ENCODE measurements at regions not wholly inside any gene's neighbourhood (a gene's known extent, or its start where the extent isn't known, plus 50 kb on each side); places are given as distances from the start of the nearest gene placed in this dataset.
"Not testable (repeated sequence)": the region's sequence is repeated elsewhere in the genome, so short reads cannot be mapped to it uniquely, and the experiment has no call there.

GRCh38 chr3:191884132-191884531, 423.2 kb downstream of the PYDC2 start:
- DNase-seq = no peak

- no peak for DNase-seq
Measured at GRCh38 chr3:191889106-191889505, 428.1 kb downstream of the PYDC2 start.

GRCh38 chr3:191889756-191890155, 428.8 kb downstream of the PYDC2 start:
- DNase-seq = no peak

- DNase-seq = no peak
Measured at GRCh38 chr3:191894406-191894805, 433.4 kb downstream of the PYDC2 start.

GRCh38 chr3:191901741-191902140, 440.8 kb downstream of the PYDC2 start:
- DNase-seq = no peak

GRCh38 chr3:191912616-191913204, 451.7 kb downstream of the PYDC2 start:
- DNase-seq = no peak

- no peak for DNase-seq
Measured at GRCh38 chr3:191915712-191916111, 454.7 kb downstream of the PYDC2 start.

GRCh38 chr3:191919491-191920026, 458.6 kb downstream of the PYDC2 start:
- DNase-seq = no peak

GRCh38 chr3:191922570-191922969, 461.6 kb downstream of the PYDC2 start:
- no peak for DNase-seq

GRCh38 chr3:191927183-191927817, 466.3 kb downstream of the PYDC2 start:
- DNase-seq = not testable (repeated sequence)

GRCh38 chr3:191927998-191928397, 467.0 kb downstream of the PYDC2 start:
- DNase-seq = not testable (repeated sequence)

GRCh38 chr3:191944835-191945234, 483.9 kb downstream of the PYDC2 start:
- no peak for DNase-seq

- no peak for DNase-seq
Measured at GRCh38 chr3:191952186-191952585, 491.2 kb downstream of the PYDC2 start.

- no peak for DNase-seq
Measured at GRCh38 chr3:191952609-191953008, 491.6 kb downstream of the PYDC2 start.

- DNase-seq = peak; percentile 58
Measured at GRCh38 chr3:191958980-191959671, 498.2 kb downstream of the PYDC2 start.

- DNase-seq = no peak
Measured at GRCh38 chr3:191959876-191960413, 499.0 kb downstream of the PYDC2 start.

- no peak for DNase-seq
Measured at GRCh38 chr3:191961022-191961421, 500.1 kb downstream of the PYDC2 start.

- DNase-seq = no peak
Measured at GRCh38 chr3:191961529-191961928, 500.6 kb downstream of the PYDC2 start.

GRCh38 chr3:191962324-191962723, 501.4 kb downstream of the PYDC2 start:
- DNase-seq = no peak

GRCh38 chr3:191963182-191963581, 502.2 kb downstream of the PYDC2 start:
- DNase-seq = no peak

- DNase-seq = no peak
Measured at GRCh38 chr3:191966556-191966955, 505.6 kb downstream of the PYDC2 start.

- no peak for DNase-seq
Measured at GRCh38 chr3:191968299-191968698, 507.3 kb downstream of the PYDC2 start.

- DNase-seq = no peak
Measured at GRCh38 chr3:191972714-191973398, 511.9 kb downstream of the PYDC2 start.
